Panc1 (cell line): ENCODE measurements at regions not wholly inside any gene's neighbourhood (a gene's known extent, or its start where the extent isn't known, plus 50 kb on each side); places are given as distances from the start of the nearest gene placed in this dataset.

Experiments used
- ATAC-seq: fragments of 200-7000 bp; cut with Tn5 transposase; 2 replicates; pipeline ENCODE4 v1.9.1; 2020; ENCODE audit warnings: mild to moderate bottlenecking, moderate library complexity
- BruUV-seq: library from RNA; stranded (reverse); fragments of 400-500 nt; replicated peaks from 2 replicates; lab custom pipeline; 2021; lab: Mats Ljungman, UMichigan
- CTCF ChIA-PET: fragments of 300-600 bp; sonication (Branson Sonifier 250); formaldehyde crosslinking; loops from one replicate; lab custom pipeline; 2022; ENCODE audit warnings: antibody characterized with exemption; lab: Charles Lee
- POLR2A ChIA-PET: fragments of 300-600 bp; sonication (Branson Sonifier 250); formaldehyde crosslinking; loops from one replicate; lab custom pipeline; 2022; ENCODE audit warnings: antibody characterized with exemption; lab: Charles Lee
- DNase-seq: peaks from one replicate; pipeline ENCODE4 v3.0.0-alpha.2; 2010; ENCODE audit warnings: low read depth, low spot score
- H3K27ac ChIP-seq: 2 replicates; pipeline ENCODE4 v1.5.1; 2011; ENCODE audit warnings: mild to moderate bottlenecking, low read length, inconsistent platforms
- H3K27me3 ChIP-seq: fragments of 200-500 bp; sonication (Bioruptor generic); 2 replicates; pipeline ENCODE4 v1.6.0; 2014; ENCODE audit warnings: low read length, inconsistent platforms; ENCODE audit not compliant: control insufficient read depth, insufficient read depth
- H3K36me3 ChIP-seq: fragments of 200-500 bp; sonication (Bioruptor generic); 2 replicates; pipeline ENCODE4 v1.5.1; 2014; ENCODE audit warnings: inconsistent platforms, mild to moderate bottlenecking, low read length, moderate library complexity; ENCODE audit not compliant: control insufficient read depth, insufficient read depth
- H3K4me1 ChIP-seq: 2 replicates; pipeline ENCODE4 v1.5.1; 2011; ENCODE audit warnings: inconsistent platforms, mild to moderate bottlenecking, low read length, moderate library complexity; ENCODE audit not compliant: control insufficient read depth, insufficient read depth
- H3K4me3 ChIP-seq, 2 experiments: 2 replicates each; pipeline ENCODE4 v1.5.1; 2011 to 2012; ENCODE audit warnings: low read depth in 2 of 2, low read length in 2 of 2, mild to moderate bottlenecking in 2 of 2, inconsistent platforms in 1 of 2, moderate library complexity in 1 of 2
- H3K9me3 ChIP-seq: fragments of 200-500 bp; sonication (Bioruptor generic); 2 replicates; pipeline ENCODE4 v1.5.1; 2014; ENCODE audit warnings: low read depth, mild to moderate bottlenecking, inconsistent platforms, low read length, moderate library complexity; ENCODE audit not compliant: control insufficient read depth, insufficient read depth
- CTCF ChIP-seq: fragments of 450-650 bp; IDR thresholded peaks from 2 replicates; pipeline ENCODE4 v1.5.1; 2017; ENCODE audit warnings: mild to moderate bottlenecking
- POLR2AphosphoS5 ChIP-seq: IDR thresholded peaks from 2 replicates; pipeline ENCODE4 v1.6.1; 2012; ENCODE audit warnings: mild to moderate bottlenecking, low read depth, low read length, moderate library complexity
- REST ChIP-seq, 2 experiments: IDR thresholded peaks; 2 replicates each; pipeline ENCODE4 v1.6.1; 2011 to 2012; ENCODE audit warnings: low read depth in 2 of 2, control low read depth in 1 of 2, low read length in 1 of 2, mild to moderate bottlenecking in 1 of 2, moderate library complexity in 1 of 2; ENCODE audit not compliant: insufficient read depth in 1 of 2
- SIN3A ChIP-seq: IDR thresholded peaks from 2 replicates; pipeline ENCODE4 v1.6.1; 2012; ENCODE audit warnings: low read depth, mild to moderate bottlenecking, low read length, moderate library complexity, borderline replicate concordance; ENCODE audit not compliant: insufficient read depth
- TCF7L2 ChIP-seq: IDR thresholded peaks from 2 replicates; pipeline ENCODE4 v1.6.1; 2011; ENCODE audit warnings: mild to moderate bottlenecking, low read depth, low read length, inconsistent platforms
- in situ Hi-C: cut with HindIII; loops from 2 replicates; pipeline ENCODE4 v1.10.0; 2016; ENCODE audit warnings: low sequenced_read_pairs, low pct_unique_long_range_greater_than_20kb
- intact Hi-C: fragments of 100-400 bp; cut with micrococcal nuclease; formaldehyde crosslinking; loops from one replicate; pipeline ENCODE4 v1.10.0; 2022; ENCODE audit not compliant: unreplicated experiment

GRCh38 chr10:124248056-124249045, 155.0 kb upstream of the CHST15 start:
- ATAC-seq (no peak), DNase-seq (no peak)
- H3K4me3 ChIP-seq = no peak overlapping the region
- POLR2A ChIA-PET = interaction anchor here (0.6 kb wide), 1 partner anchor 142 kb away, joined by 3 read pairs; no protein-coding TSS in a partner anchor
- no peak for TF ChIP-seq REST (IDR thresholded peaks at IDR 0.05; ENCODE audit: insufficient read depth in 1 of 2, low read depth in 2 of 2, low read length in 1 of 2)
- in situ Hi-C loops (no loop called here), intact Hi-C loops (no loop called here)
- BruUV-seq = no TSS peak
- no peak overlapping the region for H3K27ac ChIP-seq
- H3K36me3 ChIP-seq = no peaks in the 10 kb centered on the region
- CTCF ChIA-PET = no interaction called here
- H3K4me1 ChIP-seq = no peaks in the 10 kb centered on the region
- no peaks in the 10 kb centered on the region for H3K9me3 ChIP-seq
- peaks cover 2% of the 10 kb centered on the region; the same call in 1 of the 2 replicates for H3K27me3 ChIP-seq

DNA sequence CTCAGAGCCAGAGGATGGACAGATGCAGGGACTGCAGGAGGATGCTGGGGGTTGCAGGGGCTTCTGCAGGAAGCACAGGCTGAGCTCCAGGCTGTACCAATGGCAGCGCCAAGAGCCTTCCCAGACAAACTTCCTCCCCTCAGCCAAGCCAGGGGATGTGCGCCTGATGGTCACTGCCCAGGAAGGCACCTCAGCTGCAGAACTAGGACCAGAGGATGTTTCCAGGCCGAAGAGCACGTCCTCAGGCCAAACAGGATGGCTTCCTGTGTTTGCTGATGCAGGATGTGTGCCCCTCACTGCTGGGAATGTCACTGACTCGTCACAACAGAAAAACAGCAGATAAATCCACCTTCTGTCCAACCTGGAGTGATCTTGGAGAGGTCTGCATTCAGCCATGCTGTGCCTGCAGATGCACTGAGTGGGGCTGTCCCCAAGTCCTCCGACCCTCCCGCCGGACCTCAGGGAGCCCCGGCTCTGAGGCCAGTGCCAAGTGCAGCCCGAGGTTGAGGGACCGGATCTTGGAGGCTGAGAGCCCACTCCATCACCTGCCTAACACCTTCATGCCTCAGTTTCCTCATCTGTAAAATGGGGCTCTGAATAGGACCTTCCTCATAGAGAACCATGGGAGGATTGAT, 152.5 kb upstream of the CHST15 start:
- in situ Hi-C loops = no loop called here
- TF ChIP-seq CTCF (no peak), POLR2AphosphoS5 (no peak), TCF7L2 (no peak), SIN3A (no peak), REST (IDR thresholded peaks at IDR 0.05; ENCODE audit: insufficient read depth in 1 of 2, low read depth in 2 of 2, low read length in 1 of 2) (no peak)
- H3K4me1 ChIP-seq = no peaks in the 10 kb centered on the region
- H3K4me3 ChIP-seq = no peak overlapping the region
- ChIA-PET CTCF (no interaction called here), POLR2A (no interaction called here)
- H3K9me3 ChIP-seq = no peaks in the 10 kb centered on the region
- H3K27ac ChIP-seq = no peak overlapping the region
- ATAC-seq (no peak), DNase-seq (no peak)
- intact Hi-C loops = no loop called here
- no peaks in the 10 kb centered on the region for H3K36me3 ChIP-seq
- no peaks in the 10 kb centered on the region for H3K27me3 ChIP-seq
- BruUV-seq = no TSS peak
